Stimulated activated naive CD8-positive, alpha-beta T cell treated with anti-CD3 and anti-CD28 coated beads, Interleukin-15, amount 100 ng/mL, for 72 hours (primary cell): ENCODE measurements at regions not wholly inside any gene's neighbourhood (a gene's known extent, or its start where the extent isn't known, plus 50 kb on each side); places are given as distances from the start of the nearest gene placed in this dataset.
A peak's percentile ranks its signal among the peaks of the same experiment; 100 is the strongest.
"Not testable (repeated sequence)": the region's sequence is repeated elsewhere in the genome, so short reads cannot be mapped to it uniquely, and the experiment has no call there.

ENCODE experiments used
- ATAC-seq: fragments of 150-1000 bp; cut with Tn5 transposase; 2 replicates; pipeline ENCODE4 v1.10.0; 2021; ENCODE audit warnings: mild to moderate bottlenecking, moderate library complexity
- DNase-seq, 2 donors: peaks; one replicate each; pipeline ENCODE4 v3.0.0; 2021 to 2022
- H3K27ac Mint-ChIP-seq, 2 donors: one replicate each; pipeline ENCODE4 v1.8.0; 2022; ENCODE audit warnings: mild to moderate bottlenecking in 2 of 2, mixed read lengths in 2 of 2, moderate library complexity in 2 of 2
- H3K27me3 Mint-ChIP-seq: one replicate; pipeline ENCODE4 v1.8.0; 2022; ENCODE audit warnings: mixed read lengths
- H3K4me1 Mint-ChIP-seq: one replicate; pipeline ENCODE4 v1.8.0; 2022; ENCODE audit warnings: mild to moderate bottlenecking, mixed read lengths
- H3K4me3 Mint-ChIP-seq, 2 donors: one replicate each; pipeline ENCODE4 v1.8.0; 2022; ENCODE audit warnings: mild to moderate bottlenecking in 2 of 2, mixed read lengths in 2 of 2, moderate library complexity in 1 of 2
- H3K9me3 Mint-ChIP-seq, 2 donors: one replicate each; pipeline ENCODE4 v1.8.0; 2022; ENCODE audit warnings: mixed read lengths in 2 of 2

DNA sequence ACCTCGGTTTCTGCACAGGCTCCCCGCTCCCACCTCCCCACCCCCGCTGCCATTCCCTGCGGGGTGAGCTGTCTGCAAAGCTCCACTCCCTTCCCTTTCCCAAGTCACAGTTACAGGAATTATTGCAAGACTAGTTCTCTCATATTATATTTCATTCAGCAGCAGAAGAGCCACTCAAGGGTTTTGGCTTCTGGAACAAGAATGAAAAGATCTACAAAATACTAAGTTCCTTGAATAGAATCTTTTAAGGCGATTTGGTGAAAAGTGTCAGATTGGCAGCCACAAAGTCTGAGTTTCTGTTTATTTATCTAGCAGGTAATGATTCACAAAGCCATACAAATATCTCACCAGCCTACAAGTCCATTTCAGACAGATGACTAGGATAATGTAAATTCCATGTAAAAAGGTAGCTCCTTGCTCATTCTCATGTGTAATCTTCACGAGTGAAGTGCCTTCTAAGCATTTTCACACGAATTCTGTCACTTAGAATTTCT is 221.9 kb upstream of the RBBP8 start:
- DNase-seq (no peak), ATAC-seq (no peak)
- Mint-ChIP-seq H3K4me1 (peaks cover 7% of the 10 kb centered on the region), H3K27me3 (no peaks in the 10 kb centered on the region), H3K9me3 (no peaks in the 10 kb centered on the region), H3K4me3 (no peak overlapping the region), H3K27ac (no peak overlapping the region)

GRCh38 chr18:22713511-22713910 is 219.6 kb upstream of the RBBP8 start:
- H3K27me3 Mint-ChIP-seq, result no peaks in the 10 kb centered on the region
- H3K4me3 Mint-ChIP-seq, result no peak overlapping the region
- H3K27ac Mint-ChIP-seq, result no peak overlapping the region
- H3K4me1 Mint-ChIP-seq, result peaks cover 7% of the 10 kb centered on the region
- H3K9me3 Mint-ChIP-seq, result no peaks in the 10 kb centered on the region
- ATAC-seq (no peak), DNase-seq (no peak)

GRCh38 chr18:22717536-22717935 is 215.6 kb upstream of the RBBP8 start:
- not testable (repeated sequence) for ATAC-seq, H3K27ac Mint-ChIP-seq, DNase-seq, H3K4me1 Mint-ChIP-seq, H3K27me3 Mint-ChIP-seq, H3K9me3 Mint-ChIP-seq, H3K4me3 Mint-ChIP-seq

GRCh38 chr18:22723221-22723620 is 209.9 kb upstream of the RBBP8 start:
- Mint-ChIP-seq H3K27me3 (no peaks in the 10 kb centered on the region), H3K9me3 (no peaks in the 10 kb centered on the region), H3K4me1 (no peaks in the 10 kb centered on the region), H3K27ac (no peak overlapping the region), H3K4me3 (no peak overlapping the region)
- ATAC-seq, result no peak
- no peak for DNase-seq

- no peaks in the 10 kb centered on the region for H3K4me1 Mint-ChIP-seq
- no peak for ATAC-seq
Measured at GRCh38 chr18:22723773-22724172, 209.4 kb upstream of the RBBP8 start.

GRCh38 chr18:22726469-22726868 is 206.7 kb upstream of the RBBP8 start:
- H3K9me3 Mint-ChIP-seq, result no peaks in the 10 kb centered on the region
- H3K27ac Mint-ChIP-seq, result no peak overlapping the region
- DNase-seq (no peak), ATAC-seq (no peak)
- no peaks in the 10 kb centered on the region for H3K4me1 Mint-ChIP-seq
- H3K27me3 Mint-ChIP-seq, result no peaks in the 10 kb centered on the region
- no peak overlapping the region for H3K4me3 Mint-ChIP-seq

More at GRCh38 chr18:22723773-22724172, 209.4 kb upstream of the RBBP8 start:
- Mint-ChIP-seq H3K9me3 (no peaks in the 10 kb centered on the region), H3K27ac (no peak overlapping the region), H3K4me3 (no peak overlapping the region), H3K27me3 (no peaks in the 10 kb centered on the region)
- DNase-seq, result no peak

- DNase-seq (no peak), ATAC-seq (no peak)
- no peak overlapping the region for H3K4me3 Mint-ChIP-seq
- no peaks in the 10 kb centered on the region for H3K9me3 Mint-ChIP-seq
- no peaks in the 10 kb centered on the region for H3K27me3 Mint-ChIP-seq
- no peaks in the 10 kb centered on the region for H3K4me1 Mint-ChIP-seq
- no peak overlapping the region for H3K27ac Mint-ChIP-seq
Measured at GRCh38 chr18:22728016-22728415, 205.1 kb upstream of the RBBP8 start.

GRCh38 chr18:22728481-22729105 is 204.5 kb upstream of the RBBP8 start:
- Mint-ChIP-seq H3K9me3 (no peaks in the 10 kb centered on the region), H3K4me1 (no peaks in the 10 kb centered on the region), H3K4me3 (no peak overlapping the region), H3K27ac (no peak overlapping the region), H3K27me3 (no peaks in the 10 kb centered on the region)
- DNase-seq (no peak), ATAC-seq (no peak)

GRCh38 chr18:22731398-22731797 is 201.7 kb upstream of the RBBP8 start:
- no peaks in the 10 kb centered on the region for H3K9me3 Mint-ChIP-seq
- H3K4me3 Mint-ChIP-seq, result no peak overlapping the region
- no peaks in the 10 kb centered on the region for H3K4me1 Mint-ChIP-seq
- H3K27me3 Mint-ChIP-seq, result no peaks in the 10 kb centered on the region
- ATAC-seq (no peak), DNase-seq (no peak)
- H3K27ac Mint-ChIP-seq, result peak overlapping the region in 1 of 2 donors; percentile 34

DNA sequence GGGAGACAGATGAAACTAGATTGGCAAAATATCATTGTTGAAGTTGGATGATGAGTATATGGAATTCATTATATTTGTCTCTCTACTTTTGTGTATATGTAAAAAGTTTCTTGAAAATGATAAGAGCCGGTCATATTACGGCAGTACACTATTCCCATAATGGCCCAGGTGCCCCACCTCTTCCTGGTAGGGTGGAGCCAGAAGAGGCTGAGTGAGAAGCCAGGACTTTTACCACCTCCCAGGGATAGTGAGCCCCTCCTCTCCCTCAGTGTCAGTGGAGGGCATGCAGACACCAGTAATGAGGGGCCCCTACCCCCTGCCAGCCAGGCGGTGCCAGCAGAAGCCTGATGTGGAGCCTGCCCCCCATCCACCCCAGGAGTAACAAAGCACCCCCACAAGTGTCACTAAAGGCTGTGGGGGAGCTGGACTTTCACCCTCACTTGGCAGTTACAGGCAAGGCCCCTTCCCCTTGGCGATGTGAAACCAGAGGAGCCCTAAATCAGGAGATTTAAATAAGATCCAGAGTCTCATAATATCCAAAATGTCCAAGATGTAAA is 198.9 kb upstream of the RBBP8 start:
- no peak for DNase-seq
- Mint-ChIP-seq H3K27me3 (no peaks in the 10 kb centered on the region), H3K4me3 (no peak overlapping the region), H3K4me1 (peaks cover 2% of the 10 kb centered on the region), H3K27ac (peak overlapping the region in 1 of 2 donors; percentile 4), H3K9me3 (no peaks in the 10 kb centered on the region)
- ATAC-seq, result no peak

DNA sequence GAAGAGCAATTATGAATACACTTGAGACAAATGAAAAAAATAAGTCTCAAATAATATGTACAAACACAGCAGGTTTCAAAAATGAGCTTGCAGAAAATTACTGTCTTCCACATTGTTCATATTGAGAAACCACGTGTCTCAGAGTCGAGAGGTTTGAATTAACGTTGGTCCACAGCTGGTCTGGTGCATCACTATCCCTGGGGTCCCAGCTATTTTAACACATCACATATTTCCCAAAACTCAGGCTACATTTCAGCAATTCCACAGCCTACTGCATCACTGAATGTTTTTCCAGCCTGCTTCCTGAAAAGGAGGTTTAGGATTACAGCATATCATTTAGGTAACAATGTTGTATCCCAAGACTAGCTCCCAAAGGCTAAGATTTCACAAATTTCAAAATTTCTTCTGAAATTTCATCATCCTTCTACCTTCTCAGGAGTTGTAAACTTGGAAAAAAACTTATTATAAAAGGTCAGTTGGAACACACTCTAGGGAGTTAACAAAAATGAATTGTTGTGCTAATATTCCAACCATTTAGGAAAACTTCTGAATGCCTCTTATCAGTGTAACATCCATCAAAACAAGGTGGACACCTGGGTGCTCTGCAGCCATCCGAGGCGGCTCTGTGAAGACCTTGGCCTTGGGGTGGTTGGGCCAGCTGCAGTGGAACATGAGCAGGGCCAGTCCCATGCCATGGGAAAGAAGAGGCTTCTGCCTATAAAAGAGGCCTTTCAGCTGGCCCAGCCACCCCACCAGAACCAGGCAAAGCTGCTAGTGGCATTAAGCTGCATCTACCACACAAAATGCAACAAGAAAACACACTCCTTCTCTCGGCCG is 198.1 kb upstream of the RBBP8 start:
- no peaks in the 10 kb centered on the region for H3K9me3 Mint-ChIP-seq
- peaks cover 9% of the 10 kb centered on the region for H3K4me1 Mint-ChIP-seq
- H3K27ac Mint-ChIP-seq, result no peak overlapping the region

DNA sequence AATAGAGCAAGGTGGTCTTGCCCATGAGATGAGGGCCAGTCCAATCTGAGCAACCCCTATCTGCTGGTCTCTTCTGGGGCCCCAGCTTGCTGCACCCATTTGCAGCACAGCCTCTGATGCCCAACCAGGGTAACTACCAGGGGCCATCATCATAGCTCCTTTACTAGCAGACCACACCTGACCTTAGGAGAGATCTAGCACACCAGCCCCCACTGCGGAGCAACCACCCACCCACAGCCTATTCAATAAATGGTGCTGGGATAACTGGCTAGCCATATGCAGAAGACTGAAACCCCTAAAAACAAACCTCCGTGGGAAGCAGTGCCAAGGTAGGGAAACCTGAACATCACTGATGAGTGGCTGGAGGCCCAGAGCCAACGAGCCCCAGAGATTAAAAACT is 196.1 kb upstream of the RBBP8 start:
- H3K4me3 Mint-ChIP-seq, result no peak overlapping the region
- peaks cover 10% of the 10 kb centered on the region for H3K4me1 Mint-ChIP-seq
- peaks cover 2% of the 10 kb centered on the region for H3K27me3 Mint-ChIP-seq
- H3K9me3 Mint-ChIP-seq, result no peaks in the 10 kb centered on the region
- H3K27ac Mint-ChIP-seq, result no peak overlapping the region
- DNase-seq (no peak), ATAC-seq (no peak)

More for the DNA sequence above, 198.1 kb upstream of the RBBP8 start:
- Mint-ChIP-seq H3K4me3 (no peak overlapping the region), H3K27me3 (no peaks in the 10 kb centered on the region)
- DNase-seq (no peak), ATAC-seq (no peak)

DNA sequence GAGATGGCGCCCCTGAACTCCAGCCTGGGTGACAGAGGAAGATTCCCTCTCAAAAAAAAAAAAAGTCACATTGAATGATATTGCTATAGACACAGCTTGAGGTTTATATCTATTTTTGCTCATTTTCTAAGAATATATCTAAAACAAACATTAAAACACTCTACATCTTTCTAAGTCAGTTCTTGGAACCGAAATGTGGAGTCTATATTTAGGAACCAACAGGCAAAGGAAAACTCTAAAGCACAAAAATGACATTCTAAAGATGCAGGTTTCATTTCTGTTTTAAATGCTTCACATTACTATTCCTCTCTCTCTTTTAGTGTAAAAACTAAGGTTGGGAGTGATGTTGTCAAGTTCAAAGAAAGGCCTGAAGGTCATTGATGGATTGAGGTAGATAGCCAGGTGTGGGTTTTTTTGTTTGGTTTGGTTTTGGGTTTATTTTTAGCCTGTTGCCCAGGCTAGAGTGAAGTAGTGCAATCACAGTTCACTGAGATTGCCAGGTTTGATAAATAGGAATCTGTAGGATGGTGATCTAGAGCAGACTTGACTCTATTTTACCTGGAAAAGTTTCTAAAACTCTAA is 194.0 kb upstream of the RBBP8 start:
- H3K9me3 Mint-ChIP-seq, result peaks cover 4 to 10% of the 10 kb centered on the region in 2 donors
- H3K27ac Mint-ChIP-seq, result no peak overlapping the region
- H3K27me3 Mint-ChIP-seq, result peaks cover 13% of the 10 kb centered on the region
- peaks cover 10% of the 10 kb centered on the region for H3K4me1 Mint-ChIP-seq
- DNase-seq, result no peak
- ATAC-seq, result no peak
- no peak overlapping the region for H3K4me3 Mint-ChIP-seq

GRCh38 chr18:22739789-22740188 is 193.3 kb upstream of the RBBP8 start:
- ATAC-seq, result no peak
- Mint-ChIP-seq H3K27me3 (peaks cover 13% of the 10 kb centered on the region), H3K4me3 (no peak overlapping the region), H3K9me3 (peaks cover 4 to 15% of the 10 kb centered on the region in 2 donors), H3K27ac (no peak overlapping the region), H3K4me1 (peaks cover 10% of the 10 kb centered on the region)
- DNase-seq, result no peak

DNA sequence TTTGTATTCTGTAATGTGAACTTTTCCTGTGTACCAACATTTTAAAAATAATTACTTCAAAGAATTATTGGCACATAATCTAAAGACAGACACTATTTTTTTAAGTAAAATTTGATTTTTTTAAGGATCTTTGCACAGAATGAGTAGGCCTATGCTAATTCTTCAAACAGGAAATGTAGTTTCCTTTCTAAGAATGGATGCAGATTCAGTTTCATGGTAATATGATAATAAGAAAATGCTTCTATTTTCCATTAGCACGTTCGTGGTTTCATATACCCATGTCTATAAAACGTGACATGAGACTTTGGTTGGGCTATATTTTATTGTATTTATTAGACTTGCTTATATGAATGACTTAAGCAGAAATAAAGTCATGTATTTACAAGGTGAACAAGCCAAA is 191.8 kb upstream of the RBBP8 start:
- peaks cover 10% of the 10 kb centered on the region for H3K4me1 Mint-ChIP-seq
- ATAC-seq (no peak), DNase-seq (no peak)
- H3K27ac Mint-ChIP-seq, result no peak overlapping the region
- H3K27me3 Mint-ChIP-seq, result peaks cover 18% of the 10 kb centered on the region
- H3K9me3 Mint-ChIP-seq, result peaks cover 5 to 23% of the 10 kb centered on the region in 2 donors
- H3K4me3 Mint-ChIP-seq, result no peak overlapping the region

- H3K4me1 Mint-ChIP-seq, result peaks cover 10% of the 10 kb centered on the region
- H3K27ac Mint-ChIP-seq, result no peak overlapping the region
- H3K9me3 Mint-ChIP-seq, result peaks cover 9 to 25% of the 10 kb centered on the region in 2 donors
- DNase-seq (no peak), ATAC-seq (no peak)
- peaks cover 20% of the 10 kb centered on the region for H3K27me3 Mint-ChIP-seq
- no peak overlapping the region for H3K4me3 Mint-ChIP-seq
Measured at GRCh38 chr18:22742409-22742808, 190.7 kb upstream of the RBBP8 start.
